GM12891 (cell line): ENCODE measurements at regions not wholly inside any gene's neighbourhood (a gene's known extent, or its start where the extent isn't known, plus 50 kb on each side); places are given as distances from the start of the nearest gene placed in this dataset.
"Not testable (repeated sequence)": the region's sequence is repeated elsewhere in the genome, so short reads cannot be mapped to it uniquely, and the experiment has no call there.

Experiments used
- DNase-seq: peaks from one replicate; pipeline ENCODE4 v3.0.0; 2011; ENCODE audit warnings: low spot score; ENCODE audit not compliant: insufficient read length
- FAIRE-seq: peaks from 2 replicates; lab custom pipeline; 2011; peaks lifted over from hg19 to GRCh38; lab: Jason Lieb, UNC
- PAX5 ChIP-seq: IDR thresholded peaks from 2 replicates; pipeline ENCODE4 v1.6.1; 2011; ENCODE audit warnings: low read length, moderate library complexity, mild to moderate bottlenecking; ENCODE audit not compliant: insufficient read depth, severe bottlenecking
- POLR2A ChIP-seq: IDR thresholded peaks from 2 replicates; pipeline ENCODE4 v1.6.1; 2011; ENCODE audit warnings: low read depth, low read length, control low read depth
- POLR2AphosphoS5 ChIP-seq: IDR thresholded peaks from 2 replicates; pipeline ENCODE4 v1.6.1; 2011; ENCODE audit warnings: low read depth, low read length, control low read depth
- POU2F2 ChIP-seq: IDR thresholded peaks from 2 replicates; pipeline ENCODE4 v1.6.1; 2011; ENCODE audit warnings: low read depth, mild to moderate bottlenecking, control low read depth, low read length, moderate library complexity
- SPI1 ChIP-seq: IDR thresholded peaks from 2 replicates; pipeline ENCODE4 v1.6.1; 2011; ENCODE audit warnings: low read depth, low read length, control low read depth
- TAF1 ChIP-seq: IDR thresholded peaks from 2 replicates; pipeline ENCODE4 v1.6.1; 2011; ENCODE audit warnings: low read depth, low read length, control low read depth

DNA sequence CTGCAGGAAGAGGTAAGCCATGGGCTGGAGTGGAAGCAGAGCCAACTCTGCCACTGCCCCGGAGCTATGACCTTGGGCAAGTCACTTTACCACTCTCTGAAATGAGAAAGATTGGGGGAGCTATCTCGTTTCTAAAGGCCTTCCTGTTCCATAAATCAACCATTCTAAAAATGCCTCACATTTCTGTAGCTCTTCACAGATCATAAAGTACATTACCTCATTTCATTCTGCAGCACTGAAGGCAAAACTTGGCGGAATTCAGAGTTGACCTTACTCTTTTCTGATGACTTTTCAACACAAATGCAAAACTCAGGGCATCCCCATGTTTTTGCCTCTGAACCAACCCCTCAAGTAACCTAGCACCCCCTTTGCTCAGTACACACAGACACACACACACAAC lies 404.0 kb upstream of the NFIA start:
- TF ChIP-seq POLR2AphosphoS5: no peak
- TF ChIP-seq SPI1: no peak
- TF ChIP-seq POU2F2: no peak
- no peak for TF ChIP-seq TAF1
- no peak for TF ChIP-seq POLR2A
- no peak for TF ChIP-seq PAX5
- FAIRE-seq (no peak), DNase-seq (no peak)

DNA sequence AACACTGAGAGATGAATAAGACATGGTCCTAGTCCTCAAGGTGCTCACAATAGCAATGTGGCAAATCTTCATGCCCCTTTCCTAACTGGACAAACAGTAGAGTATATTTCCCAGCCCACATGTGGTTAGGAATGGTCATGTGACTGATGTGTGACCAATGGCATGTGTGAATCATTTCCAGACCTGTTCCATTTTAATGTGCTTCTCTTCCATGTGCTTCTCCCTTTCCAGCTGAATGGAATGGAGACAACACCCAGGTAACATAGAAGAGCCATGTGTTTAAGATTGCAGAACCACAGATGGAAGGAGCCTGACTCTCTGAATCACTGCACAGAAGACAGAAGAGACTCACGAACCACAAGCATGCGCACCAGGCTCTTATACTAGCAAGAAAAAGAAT lies 409.9 kb upstream of the NFIA start:
- no peak for DNase-seq
- no peak for TF ChIP-seq SPI1
- no peak for TF ChIP-seq POLR2A
- TF ChIP-seq POU2F2: no peak
- no peak for TF ChIP-seq POLR2AphosphoS5
- no peak for TF ChIP-seq PAX5
- TF ChIP-seq TAF1: no peak
- FAIRE-seq: no peak

DNA sequence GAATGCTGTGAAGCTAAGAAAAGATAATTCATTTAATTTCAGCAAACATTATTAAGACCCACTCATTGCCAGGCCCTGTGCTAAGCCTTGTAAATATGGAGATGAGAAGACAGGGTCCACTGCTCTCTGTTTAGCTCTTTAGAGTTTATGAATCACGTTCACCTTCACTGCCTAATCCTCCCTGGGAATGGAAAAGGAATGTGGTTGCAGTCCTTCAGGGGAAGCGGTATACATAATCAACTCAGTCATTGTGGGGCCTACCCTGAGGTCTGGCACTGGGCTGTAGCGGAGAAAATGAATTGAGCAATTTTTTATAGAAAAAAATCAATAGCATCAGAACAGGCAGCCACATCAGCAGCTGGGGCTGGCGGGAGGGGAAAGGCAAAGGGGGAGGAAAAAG lies 412.1 kb upstream of the NFIA start:
- no peak for FAIRE-seq

GRCh38 chr1:60668585-60668984 lies 413.8 kb upstream of the NFIA start:
- FAIRE-seq (no peak), DNase-seq (no peak)
- TF ChIP-seq PAX5: no peak
- no peak for TF ChIP-seq TAF1
- TF ChIP-seq POU2F2: no peak
- TF ChIP-seq SPI1: no peak
- TF ChIP-seq POLR2AphosphoS5: no peak
- no peak for TF ChIP-seq POLR2A

More for the DNA sequence above, 412.1 kb upstream of the NFIA start:
- no peak for DNase-seq
- TF ChIP-seq SPI1 (no peak), PAX5 (no peak), POLR2A (no peak), TAF1 (no peak)

DNA sequence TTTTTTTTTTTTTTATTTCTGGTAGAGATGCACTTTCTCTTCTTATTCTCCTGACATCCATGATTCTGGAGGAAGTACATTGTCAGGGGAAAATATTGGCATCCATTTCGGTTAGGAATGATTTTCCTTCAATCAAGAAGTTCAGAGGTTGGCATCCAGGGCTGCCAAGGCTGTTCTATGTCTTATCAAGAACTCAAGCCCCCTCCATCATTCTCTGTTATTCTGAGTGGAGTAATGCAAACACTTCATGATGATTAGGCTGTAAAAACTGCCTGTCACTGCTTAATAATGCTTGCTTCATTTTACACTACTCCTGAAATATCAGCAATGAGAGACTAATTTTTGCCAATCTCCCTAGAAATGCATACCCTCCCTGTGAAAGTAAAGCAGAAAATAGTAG lies 417.1 kb upstream of the NFIA start:
- FAIRE-seq: no peak
- no peak for DNase-seq
- no peak for TF ChIP-seq SPI1
- TF ChIP-seq POLR2AphosphoS5: no peak
- TF ChIP-seq POLR2A: no peak
- TF ChIP-seq POU2F2: no peak

- FAIRE-seq (no peak), DNase-seq (no peak)
- no peak for TF ChIP-seq TAF1
- TF ChIP-seq SPI1: no peak
- TF ChIP-seq POLR2A: no peak
- no peak for TF ChIP-seq POLR2AphosphoS5
- no peak for TF ChIP-seq POU2F2
- TF ChIP-seq PAX5: no peak
These were observed 418.2 kb upstream of the NFIA start for GRCh38 chr1:60664086-60664625.

GRCh38 chr1:60662486-60663044 lies 419.8 kb upstream of the NFIA start:
- no peak for TF ChIP-seq POLR2A
- no peak for TF ChIP-seq TAF1
- TF ChIP-seq SPI1: no peak
- no peak for TF ChIP-seq POLR2AphosphoS5
- no peak for TF ChIP-seq POU2F2
- no peak for TF ChIP-seq PAX5
- FAIRE-seq (no peak), DNase-seq (no peak)

- FAIRE-seq (no peak), DNase-seq (no peak)
- TF ChIP-seq TAF1 (no peak), PAX5 (no peak), POU2F2 (no peak), SPI1 (no peak), POLR2A (no peak), POLR2AphosphoS5 (no peak)
These were observed 424.4 kb upstream of the NFIA start for GRCh38 chr1:60657926-60658325.

DNA sequence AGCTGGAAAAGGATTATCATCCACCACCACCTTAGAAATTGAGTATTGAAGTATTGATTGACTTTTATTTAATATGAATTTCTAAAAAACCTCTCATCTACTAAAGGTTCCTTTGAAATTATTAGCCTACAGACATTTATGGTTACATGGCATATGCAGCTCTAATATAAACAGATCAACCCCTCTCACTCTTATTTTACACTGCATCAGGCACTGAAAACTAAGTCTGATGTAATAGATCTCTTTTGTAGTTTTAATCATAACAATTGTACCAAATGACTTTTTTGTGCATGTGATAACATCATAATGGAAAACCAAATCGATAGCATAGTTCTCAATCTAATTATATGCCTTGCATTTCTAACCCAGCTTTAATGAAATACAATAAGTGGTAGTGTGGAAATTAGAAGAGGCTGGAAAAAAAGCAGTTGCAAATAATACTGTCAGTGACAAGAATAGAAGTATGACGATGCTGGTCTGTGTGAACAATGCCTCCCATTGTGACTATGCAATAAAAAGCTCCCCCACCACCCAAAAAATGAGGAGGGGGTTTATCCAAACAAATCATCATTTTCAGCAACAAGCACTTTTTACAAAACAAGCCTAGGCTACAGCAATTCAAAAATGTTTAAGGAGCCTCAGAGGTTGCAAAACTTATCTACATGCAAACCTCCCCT lies 426.5 kb upstream of the NFIA start:
- TF ChIP-seq SPI1: no peak
- no peak for TF ChIP-seq TAF1
- TF ChIP-seq POLR2A: no peak
- no peak for TF ChIP-seq POU2F2
- no peak for TF ChIP-seq PAX5
- no peak for FAIRE-seq
- DNase-seq: no peak

DNA sequence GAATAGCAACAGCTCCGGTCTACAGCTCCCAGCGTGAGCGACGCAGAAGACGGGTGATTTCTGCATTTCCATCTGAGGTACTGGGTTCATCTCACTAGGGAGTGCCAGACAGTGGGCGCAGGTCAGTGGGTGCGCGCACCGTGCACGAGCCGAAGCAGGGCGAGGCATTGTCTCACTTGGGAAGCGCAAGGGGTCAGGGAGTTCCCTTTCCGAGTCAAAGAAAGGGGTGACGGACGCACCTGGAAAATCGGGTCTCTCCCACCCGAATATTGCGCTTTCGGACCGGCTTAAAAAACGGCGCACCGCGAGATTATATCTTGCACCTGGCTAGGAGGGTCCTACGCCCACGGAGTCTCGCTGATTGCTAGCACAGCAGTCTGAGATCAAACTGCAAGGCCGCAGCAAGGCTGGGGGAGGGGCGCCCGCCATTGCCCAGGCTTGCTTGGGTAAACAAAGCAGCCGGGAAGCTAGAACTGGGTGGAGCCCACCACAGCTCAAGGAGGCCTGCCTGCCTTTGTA lies 442.3 kb upstream of the NFIA start:
- FAIRE-seq, DNase-seq: not testable (repeated sequence)
